Fibroblast of skin of left biceps (primary cell): ENCODE measurements at regions not wholly inside any gene's neighbourhood (a gene's known extent, or its start where the extent isn't known, plus 50 kb on each side); places are given as distances from the start of the nearest gene placed in this dataset.

ENCODE experiments used
- DNase-seq, 2 experiments: peaks; one replicate each; pipeline ENCODE4 v3.0.0-alpha.2; 2013; ENCODE audit warnings: low read depth in 2 of 2

GRCh38 chr3:13954741-13955483 is 75.0 kb upstream of the WNT7A start:
- no peak for DNase-seq

- DNase-seq, result no peak
Observed at GRCh38 chr3:13954266-13954665, 74.4 kb upstream of the WNT7A start.

- DNase-seq, result no peak
Observed at GRCh38 chr3:13951184-13951583, 71.3 kb upstream of the WNT7A start.

DNA sequence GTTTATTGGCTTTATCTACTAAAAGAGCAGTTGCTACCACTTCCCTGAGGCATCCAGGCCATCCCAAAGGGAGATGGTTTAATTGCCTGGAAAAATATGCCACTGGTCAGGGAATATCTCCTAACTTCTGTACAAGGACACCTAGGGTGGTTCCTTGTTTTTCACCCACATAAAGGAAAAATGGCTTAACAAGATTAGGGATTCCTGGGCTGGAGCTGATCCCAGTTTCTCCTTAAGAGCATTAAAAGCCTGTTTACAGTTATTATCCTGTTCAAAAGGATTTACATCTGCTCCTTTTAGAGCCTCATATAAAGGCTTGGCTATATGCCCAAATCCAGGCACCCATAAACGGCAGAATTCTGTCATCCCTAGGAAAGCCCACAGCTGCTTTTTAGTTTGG is 70.2 kb upstream of the WNT7A start:
- no peak for DNase-seq

DNA sequence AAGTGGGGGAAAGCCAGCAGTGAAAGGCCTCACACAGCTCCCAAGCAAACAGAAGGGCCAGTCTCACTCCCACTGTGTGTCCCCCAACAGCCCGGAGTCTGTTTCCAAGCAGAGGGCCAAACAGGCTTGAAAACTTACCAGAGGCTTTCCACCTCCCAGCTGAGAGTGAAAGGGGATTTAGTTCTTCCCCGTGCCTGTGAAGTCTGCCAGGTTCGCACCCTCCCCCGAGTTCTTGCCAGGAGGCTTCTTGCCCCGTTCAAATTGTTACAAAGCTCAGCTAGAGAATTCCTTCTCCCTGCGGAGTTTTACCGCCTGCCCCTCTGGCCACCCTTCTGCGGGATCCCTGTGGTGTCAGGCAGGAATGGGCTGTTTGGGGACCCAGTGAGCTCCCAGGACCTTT is 68.0 kb upstream of the WNT7A start:
- no peak for DNase-seq

- DNase-seq, result no peak
Observed at GRCh38 chr3:13939206-13939605, 59.3 kb upstream of the WNT7A start.

DNA sequence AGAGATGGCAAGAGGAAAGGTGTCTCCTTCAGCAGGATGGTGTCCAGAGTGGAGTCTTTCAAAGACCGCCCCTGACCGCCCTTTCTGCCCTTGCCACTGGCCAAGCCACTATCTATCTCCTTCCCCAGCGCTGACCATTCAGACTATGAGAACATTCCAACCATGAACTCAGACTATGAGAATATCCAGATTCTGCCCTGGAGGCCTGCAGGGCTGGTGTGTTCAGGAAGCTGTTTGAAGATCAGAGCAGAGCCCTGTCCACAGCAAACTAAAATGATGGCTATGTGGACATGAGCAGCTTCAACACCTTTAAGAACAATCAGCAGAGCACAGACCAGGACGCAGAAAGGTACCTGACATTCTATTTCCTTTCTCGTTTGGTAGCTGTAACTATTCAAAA is 57.3 kb upstream of the WNT7A start:
- no peak for DNase-seq

GRCh38 chr3:13935494-13936094 is 55.7 kb upstream of the WNT7A start:
- no peak for DNase-seq

DNA sequence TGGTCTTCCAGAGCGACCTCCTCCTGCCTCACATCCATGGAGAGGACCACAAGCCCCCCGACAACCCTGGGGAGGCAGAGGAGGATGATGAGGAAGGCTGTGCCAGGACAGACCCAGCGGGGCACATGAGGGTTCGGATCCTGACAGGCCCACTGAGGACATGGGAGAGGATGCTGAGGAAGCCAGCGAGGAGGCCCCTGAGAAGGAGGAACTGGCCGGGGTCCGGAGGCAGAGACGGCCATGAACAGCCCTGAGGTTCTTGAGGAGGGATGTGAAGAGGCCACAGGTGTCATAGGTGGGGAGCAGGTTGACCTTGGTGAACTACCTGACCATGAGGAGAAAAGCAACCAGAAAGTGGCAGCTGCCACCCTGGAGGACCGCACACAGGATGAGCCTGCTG is 54.9 kb upstream of the WNT7A start:
- DNase-seq, result no peak

GRCh38 chr3:13934315-13934714 is 54.4 kb upstream of the WNT7A start:
- DNase-seq, result no peak

- no peak for DNase-seq
Observed at GRCh38 chr3:13932578-13933295, 52.9 kb upstream of the WNT7A start.

- no peak for DNase-seq
Observed at GRCh38 chr3:13931172-13931571, 51.3 kb upstream of the WNT7A start.
